ENCODE measurements at regions not wholly inside any gene's neighbourhood (a gene's known extent, or its start where the extent isn't known, plus 50 kb on each side); places are given as distances from the start of the nearest gene placed in this dataset.

DNA sequence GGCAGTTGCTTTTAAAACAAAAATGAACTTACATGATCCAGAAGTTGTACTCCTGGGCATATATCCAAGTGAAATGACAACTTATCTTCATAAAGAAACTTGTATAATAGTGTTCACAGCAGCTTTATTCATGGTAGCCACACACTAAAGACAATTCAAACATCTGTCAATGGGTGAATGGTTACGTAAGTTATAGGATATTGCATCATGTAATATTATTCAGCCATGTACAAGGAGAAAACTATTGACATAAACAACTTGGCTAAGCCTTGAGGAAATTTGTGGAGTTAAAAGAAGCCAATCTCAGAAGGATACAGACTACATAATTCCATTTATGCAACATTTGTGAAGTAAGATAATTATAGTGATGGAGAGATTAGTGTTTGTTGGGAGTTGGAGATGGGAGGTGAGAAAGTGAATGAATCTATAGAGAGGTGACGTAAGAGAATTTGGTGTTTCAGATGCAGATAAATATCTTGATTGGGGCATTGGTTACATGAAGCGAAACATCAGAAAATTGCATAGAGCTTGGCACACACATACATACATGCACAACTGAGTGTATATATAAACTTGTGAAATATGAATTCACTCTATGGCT is 49.9 kb upstream of the GRIK1 start:
- H3K4me3 ChIP-seq (ENCODE audit: low read length in 2 of 2) = no peak overlapping the region

More for the DNA sequence above, 49.9 kb upstream of the GRIK1 start:
- WGBS = 96% methylated on average over 3 of the region's 3 CpGs
- H3K4me1 ChIP-seq (ENCODE audit: control insufficient read depth in 2 of 2, insufficient read depth in 2 of 2, low read length in 2 of 2) = no peaks in the 10 kb centered on the region
- DNase-seq (ENCODE audit: low read depth in 6 of 9, low spot score in 9 of 9) = no peak
- peaks cover 0 to 9% of the 10 kb centered on the region in 2 donors for H3K9me3 ChIP-seq (ENCODE audit: control insufficient read depth in 2 of 2, insufficient read depth in 1 of 2, low read length in 1 of 2)
- no peaks in the 10 kb centered on the region for H3K36me3 ChIP-seq (ENCODE audit: control insufficient read depth in 2 of 2, insufficient read depth in 2 of 2, low read length in 1 of 2)
- H3K27ac ChIP-seq (ENCODE audit: low read depth in 1 of 2, low read length in 1 of 2) = no peak overlapping the region
- H3K27me3 ChIP-seq (ENCODE audit: control insufficient read depth in 2 of 2, insufficient read depth in 1 of 2, low read length in 1 of 2) = no peaks in the 10 kb centered on the region
